GM19043 (cell line): ENCODE measurements at regions not wholly inside any gene's neighbourhood (a gene's known extent, or its start where the extent isn't known, plus 50 kb on each side); places are given as distances from the start of the nearest gene placed in this dataset.

Experiments
- ATAC-seq: cut with Tn5 transposase; IDR thresholded peaks from one replicate; pipeline ENCODE4 v1.9.1; 2021; ENCODE audit warnings: low read depth; ENCODE audit not compliant: unreplicated experiment

DNA sequence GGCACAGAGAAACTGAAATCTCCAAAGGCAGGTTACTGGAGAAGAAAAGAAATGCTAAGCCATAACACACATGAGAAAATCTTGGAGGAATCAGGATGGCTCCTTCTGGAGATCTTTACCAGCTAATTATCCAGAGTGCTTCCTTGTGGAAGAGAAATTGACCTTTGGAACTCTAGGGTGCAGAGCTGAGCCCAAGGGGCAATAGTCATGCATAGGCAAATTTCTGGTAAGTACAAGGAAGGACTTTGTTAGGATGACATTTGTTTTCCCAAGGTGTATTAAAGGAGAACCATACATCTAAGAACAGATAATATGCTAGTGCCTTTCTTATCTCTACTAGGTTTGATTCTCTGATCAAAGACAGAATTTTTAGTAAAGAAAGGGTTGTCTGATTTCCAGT, 670.6 kb downstream of the DHX35 start:
- ATAC-seq, result no peak

DNA sequence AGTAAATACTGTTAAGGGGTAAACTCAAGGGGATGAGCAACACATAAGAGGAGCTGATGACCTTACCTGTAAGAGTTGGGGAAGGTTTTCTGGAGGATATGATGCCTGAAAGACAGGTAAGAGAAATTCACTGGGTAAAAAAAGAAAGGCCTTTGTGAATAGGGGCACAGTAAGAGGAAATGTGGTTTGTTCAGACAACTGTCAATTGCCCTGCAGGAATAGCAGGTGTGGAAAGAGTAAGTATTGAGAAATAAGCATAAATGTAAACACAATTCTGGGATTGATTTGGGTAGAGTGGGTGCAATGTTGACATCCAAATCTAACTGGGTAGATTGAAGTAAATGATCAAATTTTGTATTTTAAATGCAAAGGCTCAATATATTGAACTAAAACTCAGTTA, 670.0 kb downstream of the DHX35 start:
- ATAC-seq, result no peak

DNA sequence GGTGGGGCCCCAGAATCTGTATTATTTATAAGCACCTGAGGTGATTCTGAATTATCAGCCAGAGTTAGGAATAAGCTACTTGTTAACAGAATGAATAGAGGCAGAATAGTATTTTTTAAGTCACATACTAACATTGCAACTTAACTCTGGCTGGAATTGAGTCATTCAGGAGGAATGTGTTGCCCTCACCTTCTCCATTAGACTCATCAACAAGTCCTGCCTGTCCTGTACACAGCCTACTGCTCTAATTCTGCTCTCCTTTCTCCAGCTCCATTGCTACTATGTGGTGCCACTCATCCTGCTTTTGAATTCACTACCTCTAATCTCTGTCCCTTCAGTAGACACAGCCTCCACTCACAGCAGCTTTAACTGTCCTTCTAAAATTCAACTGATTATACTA, 669.4 kb downstream of the DHX35 start:
- ATAC-seq, result no peak

DNA sequence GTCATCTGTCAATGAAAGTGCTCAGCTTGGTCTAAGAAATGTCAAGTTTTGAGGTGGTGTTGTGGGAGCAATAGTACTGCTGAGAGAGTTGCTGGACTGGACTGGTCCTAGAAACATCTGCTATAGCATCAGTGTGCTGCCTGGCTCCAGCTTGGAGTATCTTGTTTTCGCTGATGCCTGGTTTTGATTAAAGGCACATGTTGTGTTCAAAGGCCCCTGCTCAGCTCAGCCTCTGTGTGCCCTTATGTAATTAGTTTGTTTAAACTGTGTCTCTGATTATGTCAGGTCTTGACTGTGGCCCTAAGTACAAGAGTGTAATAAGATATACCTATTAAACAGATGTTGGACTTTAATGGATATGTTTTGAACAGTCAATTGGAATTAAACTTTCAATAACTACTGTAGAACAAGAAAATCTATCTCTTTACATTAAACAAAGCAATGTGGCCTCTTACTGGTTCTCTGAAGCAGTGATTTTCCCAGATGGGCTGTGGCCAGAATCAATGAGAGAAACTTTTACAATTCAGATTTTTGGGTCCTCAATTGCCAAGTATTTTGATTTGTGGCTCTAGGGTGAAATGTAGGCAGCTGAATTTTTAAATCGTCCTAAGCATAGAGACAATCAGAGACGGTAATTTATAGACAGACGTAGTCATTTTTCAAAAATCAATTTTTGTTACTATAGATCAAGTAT, 668.2 kb downstream of the DHX35 start:
- ATAC-seq, result no peak

DNA sequence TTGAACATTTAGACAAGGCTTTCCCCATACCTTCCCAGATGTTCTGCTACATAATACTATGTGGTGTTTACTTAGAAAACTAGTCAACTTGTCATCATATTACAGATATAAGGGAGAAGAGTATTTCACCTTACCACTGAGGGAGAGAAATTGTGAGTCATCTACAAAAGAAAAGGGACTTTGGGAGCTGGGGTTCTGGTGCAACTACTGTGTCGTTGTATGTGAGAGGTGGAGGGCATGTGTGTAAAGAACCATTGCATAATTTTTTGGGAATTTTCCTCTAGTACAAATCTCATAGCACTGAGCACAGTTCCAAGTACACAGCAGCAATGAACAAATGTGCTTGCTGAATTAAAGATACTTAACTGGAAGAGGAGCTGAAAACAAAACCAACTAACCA, 665.6 kb downstream of the DHX35 start:
- ATAC-seq, result no peak

DNA sequence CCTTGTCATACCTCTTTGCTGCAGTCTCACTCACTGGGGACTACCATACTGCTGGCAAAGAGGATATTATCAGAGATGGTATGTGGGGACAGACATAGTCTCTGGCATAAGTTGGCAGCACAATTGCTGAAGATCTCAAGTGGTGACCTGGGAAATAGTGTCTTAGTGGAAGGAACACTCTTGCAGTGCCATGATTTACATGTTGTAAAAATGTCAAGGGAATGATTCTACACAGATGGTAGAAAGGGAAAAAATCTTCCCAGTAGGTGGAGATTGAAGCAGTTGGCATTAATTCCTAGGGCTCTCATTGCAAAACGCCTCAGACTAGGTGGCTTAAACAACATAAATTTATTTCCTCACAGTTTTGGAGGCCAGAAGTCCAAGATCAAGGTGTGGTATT, 662.2 kb downstream of the DHX35 start:
- ATAC-seq, result no peak

DNA sequence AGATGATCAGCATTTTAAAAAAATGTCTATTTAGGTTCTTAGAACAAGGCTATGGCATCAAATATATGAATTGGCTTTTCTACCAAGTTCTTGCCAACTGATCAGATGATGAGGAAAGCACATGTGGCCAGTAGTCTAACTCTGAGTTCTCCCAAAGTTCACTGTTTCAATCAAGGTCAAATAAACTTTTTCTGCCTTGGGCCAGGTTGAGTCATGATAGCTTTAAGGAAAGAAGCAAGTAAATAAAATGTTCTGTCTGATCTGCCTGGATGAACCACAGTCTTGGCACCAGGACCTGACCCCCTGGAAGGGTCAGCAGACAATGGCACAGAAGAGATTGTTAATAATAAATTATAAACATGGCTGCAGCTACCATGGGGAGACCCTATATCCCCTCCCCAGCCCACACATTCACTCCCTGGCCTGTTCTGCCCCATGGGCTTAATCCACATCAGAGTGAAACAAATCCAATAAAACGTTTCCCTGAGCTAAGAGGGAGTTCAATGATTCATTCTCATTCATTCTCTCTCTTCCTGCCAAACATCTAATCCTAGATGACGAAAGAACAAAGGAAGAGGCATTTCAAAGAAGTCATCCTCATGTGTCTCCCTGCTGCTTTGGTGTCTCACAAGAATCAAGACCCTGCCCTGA, 661.6 kb downstream of the DHX35 start:
- ATAC-seq, result no peak

DNA sequence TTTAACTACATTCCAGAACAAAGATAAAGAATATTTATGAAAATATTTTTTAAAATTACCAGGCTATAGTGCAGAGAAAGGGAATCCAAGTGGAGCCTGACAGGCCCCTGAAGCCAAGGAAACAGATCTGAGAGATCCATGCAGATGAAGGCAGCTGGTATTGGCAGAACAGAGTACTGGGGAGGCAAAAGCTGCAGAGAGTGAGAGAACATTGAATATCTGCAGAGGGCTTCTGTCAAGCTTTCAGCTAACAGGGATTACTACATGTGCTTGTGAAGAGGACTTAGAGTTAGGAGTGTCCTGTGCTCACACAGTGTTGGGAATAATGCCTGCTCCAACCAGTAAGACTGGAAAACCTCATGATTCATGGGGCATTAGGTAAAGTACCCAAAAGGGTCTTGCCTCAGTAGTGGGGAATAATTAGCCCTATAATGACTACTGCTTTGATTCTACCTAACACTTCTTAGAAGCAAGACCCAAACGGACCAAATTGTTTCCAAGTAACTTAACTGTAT, 657.2 kb downstream of the DHX35 start:
- ATAC-seq, result no peak

DNA sequence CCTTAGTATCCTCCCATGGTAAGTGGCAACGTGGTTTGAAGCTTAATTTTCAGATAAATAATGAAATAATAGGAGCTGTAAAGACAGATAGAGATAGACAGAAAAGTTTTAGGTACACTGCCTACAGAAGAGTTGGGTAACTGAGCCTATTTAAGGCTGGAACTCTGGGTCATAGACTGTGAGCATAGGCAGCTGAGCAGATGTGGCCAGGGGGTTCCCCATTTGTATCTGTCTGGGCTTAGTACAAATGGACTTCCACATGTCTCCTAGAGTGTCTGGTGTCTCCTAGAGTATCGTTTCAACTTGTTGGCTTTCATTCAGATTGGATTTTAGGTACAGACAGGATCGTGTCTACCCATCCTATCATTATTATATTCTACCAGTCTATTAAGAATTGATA, 649.8 kb downstream of the DHX35 start:
- ATAC-seq, result no peak

DNA sequence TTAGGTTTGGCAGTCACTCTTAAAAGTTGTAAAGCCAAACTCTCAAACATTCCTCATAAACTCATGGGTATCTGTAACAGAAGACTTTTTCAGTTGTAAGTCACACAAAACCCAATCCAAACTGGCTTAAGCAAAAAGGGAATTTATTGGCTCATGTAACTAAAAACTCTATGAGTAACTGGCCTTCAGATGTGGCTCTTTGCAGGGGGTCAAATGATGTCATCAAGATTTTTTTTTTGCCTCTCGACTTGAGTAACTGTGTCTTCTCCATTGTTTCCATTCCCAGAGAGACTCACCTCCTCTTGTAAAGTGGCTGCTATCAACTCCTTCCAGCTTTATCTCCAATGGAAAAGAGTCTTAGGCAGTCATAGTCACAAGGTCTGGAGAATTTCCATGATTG, 645.0 kb downstream of the DHX35 start:
- ATAC-seq, result no peak

DNA sequence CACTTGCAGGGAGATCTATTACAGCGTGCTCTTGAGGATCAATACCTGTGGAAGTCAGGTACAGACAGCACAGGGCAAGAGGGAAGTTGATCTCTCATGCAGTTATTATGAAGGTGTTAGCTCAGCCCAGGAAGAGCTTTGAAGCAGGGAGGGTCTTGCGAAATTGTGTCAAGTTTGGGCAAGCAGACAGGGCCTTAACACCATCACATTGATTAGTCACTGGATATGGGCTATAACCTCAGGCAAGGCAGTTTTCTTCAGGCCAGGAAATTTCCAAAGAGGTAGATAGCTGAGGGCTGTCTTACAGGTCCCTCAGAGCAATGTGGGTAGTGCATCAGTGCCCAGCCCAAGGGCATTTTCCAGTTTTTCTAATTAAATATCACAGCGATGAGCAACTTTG, 643.8 kb downstream of the DHX35 start:
- no peak for ATAC-seq

DNA sequence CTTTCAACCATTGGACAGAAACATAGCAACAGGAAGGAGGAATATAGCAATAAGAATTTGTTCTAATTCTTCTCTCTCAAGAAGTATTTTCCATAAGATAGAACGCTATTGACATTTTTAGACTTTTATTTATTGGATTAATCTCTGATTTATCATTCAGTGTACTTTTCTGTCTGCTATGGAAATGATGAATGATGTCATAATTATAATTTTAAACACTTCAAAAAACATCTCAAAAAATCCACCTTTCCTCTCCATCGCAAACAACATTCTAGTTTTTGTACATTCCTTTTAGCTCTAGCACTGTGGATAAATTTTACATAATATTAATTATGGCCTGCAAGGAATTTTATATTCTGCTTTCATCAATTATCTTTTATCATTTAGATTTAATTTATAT, 643.2 kb downstream of the DHX35 start:
- no peak for ATAC-seq

DNA sequence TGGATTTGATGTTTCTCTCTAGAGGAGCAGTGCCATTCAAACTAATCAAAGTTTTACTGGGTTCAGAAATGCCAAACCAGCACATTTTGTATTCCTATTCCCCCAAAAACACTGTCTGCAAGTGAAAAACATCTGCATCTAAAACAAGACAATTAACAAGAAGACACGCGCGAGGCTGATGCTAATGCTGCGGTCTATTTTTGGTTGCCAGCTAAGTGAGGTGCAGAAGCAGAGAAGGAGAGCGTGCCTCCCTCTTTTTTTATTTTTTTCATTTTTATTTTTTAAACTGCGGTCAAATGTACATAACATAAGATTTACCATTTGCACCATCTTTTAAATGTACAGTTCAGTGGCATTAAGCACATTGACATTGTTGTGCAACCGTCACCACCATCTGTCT, 641.1 kb downstream of the DHX35 start:
- ATAC-seq, result no peak

DNA sequence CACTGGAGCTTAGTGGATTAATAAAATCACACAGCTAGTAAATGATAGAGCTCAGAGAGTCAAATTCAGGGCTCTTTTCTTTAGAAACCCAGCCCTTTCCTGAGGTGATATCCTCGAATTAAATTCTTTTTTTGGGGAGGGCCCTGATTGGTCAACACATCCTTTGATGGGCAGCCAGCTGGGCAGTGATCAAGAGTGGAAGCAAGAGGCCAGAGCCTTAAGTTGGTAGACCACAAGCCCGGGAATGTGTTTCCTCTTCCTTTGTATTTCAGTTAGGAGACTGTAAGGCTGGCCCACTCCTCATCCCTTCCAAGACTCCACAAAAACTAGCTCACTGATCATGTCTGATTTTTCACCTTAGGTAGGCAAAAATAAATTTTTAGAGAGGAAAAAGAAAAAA, 640.5 kb downstream of the DHX35 start:
- ATAC-seq, result no peak

DNA sequence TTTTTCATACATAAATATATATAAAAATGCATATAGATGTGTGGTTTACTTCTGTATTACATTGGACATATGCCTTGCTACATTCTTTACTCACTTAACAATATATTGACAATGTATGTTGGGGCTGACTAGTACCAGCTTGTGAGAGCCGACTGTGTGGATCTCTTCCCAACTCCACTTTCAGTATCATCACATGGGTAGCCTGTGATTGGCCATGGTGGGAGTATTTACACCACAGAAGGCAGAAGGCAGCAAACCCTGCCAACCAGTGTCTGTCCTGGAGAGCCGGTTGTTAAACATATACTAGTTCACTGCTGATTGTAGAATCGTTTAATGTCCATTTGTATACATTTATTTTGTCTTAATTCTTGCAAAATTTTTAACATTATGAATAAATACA, 638.7 kb downstream of the DHX35 start:
- no peak for ATAC-seq

DNA sequence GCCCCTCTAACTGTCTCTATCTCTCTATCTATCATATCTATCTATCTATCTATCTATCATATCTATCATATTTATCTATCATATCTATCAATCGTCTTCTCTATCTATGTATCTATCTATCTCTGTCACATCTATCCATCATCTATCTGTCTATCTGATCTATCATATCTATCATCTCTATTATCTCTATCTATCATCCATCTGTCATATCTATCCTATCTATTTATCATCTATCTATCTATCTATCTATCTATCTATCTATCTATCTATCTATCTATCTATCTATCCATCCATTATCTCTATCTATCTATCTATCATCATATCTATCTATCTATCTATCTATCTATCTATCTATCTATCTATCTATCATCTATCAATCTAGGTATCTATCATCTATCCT, 638.0 kb downstream of the DHX35 start:
- ATAC-seq, result no peak

DNA sequence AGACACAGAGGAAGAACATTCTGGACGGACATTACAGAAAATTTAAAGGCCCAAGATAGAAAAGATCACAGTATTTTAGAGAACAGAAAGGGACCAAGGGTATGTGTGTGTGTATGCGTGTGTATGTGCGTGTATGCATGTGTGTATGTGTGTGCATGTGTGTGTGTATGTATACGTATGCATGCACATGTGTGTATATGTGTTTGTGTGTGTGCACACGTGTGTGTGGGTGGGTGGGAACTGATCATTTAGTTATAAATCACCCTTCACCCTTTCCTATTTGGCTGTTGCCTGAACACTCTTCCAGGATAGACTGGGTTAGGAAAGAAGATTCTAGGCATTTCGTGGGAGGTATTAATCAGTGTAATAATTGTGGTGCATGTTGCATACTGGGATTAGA, 634.4 kb downstream of the DHX35 start:
- no peak for ATAC-seq

DNA sequence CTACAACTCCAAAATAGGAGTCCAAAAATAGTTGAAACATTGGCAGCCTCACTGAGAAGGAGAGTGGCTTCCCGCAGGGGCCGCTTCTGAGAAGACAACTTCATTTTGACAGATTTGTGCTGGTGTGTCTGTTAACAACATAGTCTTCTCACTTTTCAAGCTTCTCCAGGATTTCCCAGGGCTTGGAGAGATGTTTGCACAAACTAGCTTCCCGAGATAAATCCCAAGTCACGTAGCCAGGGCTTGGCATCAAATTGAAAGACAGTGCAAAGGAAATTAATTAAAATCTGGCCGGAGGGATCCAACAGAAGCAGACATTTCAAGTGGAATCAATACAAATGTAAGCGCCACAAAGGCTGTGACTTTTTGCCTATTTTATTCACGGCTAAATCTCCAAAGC, 630.2 kb downstream of the DHX35 start:
- ATAC-seq, result no peak

DNA sequence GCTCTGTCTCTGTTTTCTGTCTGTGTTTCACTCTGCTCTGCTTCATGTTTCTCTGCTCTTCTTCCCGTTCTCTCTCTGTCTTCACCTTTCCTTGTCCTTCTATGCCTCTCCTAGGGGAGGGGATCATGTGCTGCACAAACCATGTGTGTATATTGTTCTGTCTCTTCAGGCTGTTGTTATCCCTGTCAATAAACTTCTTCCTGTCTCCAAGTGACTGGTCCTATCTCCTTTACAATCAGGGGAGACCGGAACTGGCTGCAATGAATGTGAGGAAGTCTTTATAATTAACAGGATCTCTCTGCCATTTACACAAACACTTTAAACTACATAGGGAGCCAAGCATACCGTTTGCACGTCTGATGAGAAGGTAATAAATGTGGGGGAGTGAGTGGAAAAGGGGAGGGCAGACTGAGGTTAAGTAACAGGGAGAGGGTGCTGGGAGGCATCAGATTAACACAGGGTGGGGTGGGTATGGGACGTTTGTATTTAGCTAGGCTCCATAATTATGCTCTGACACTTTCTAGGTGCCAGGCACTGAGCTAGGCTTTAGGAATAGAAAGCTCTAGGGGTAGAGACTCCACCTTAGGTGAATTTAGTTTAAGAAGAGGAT, 626.1 kb downstream of the DHX35 start:
- no peak for ATAC-seq

DNA sequence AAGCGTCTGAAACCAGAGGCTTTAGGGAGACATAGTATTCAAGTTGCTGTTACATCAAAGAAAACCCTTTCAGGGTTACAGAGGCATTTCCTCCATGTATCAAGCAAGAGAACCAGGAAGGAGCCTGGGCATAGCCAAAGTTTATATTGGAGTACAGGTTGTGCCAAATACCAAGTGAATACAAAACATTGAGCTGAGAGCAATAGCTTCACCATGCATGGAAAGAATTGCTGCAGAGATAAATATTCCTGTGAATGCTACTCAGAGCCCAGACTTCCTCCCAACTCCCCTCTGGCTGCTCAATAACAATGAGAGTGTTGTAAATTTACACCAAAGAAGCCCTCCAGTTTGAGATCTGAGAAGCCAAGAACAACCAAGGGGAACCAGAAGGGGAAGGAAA, 618.9 kb downstream of the DHX35 start:
- no peak for ATAC-seq

DNA sequence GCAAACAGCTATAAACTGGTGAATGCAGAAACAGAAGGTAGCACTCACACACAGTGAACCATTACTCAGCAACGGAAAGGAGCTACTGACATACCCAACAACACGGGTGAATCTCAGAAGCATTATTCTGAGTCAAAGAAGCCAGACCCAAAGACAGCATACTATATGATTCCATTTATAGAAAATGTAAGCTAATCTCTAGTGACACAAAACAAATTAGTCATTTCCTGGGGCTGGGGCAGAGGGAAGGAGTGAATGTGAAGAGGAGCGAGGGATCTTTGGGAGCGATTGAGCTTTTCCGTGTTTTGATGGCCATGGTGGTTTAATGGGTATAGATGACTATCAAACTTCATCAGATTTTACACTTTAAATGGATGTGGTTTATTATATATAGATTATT, 614.6 kb downstream of the DHX35 start:
- ATAC-seq, result no peak

DNA sequence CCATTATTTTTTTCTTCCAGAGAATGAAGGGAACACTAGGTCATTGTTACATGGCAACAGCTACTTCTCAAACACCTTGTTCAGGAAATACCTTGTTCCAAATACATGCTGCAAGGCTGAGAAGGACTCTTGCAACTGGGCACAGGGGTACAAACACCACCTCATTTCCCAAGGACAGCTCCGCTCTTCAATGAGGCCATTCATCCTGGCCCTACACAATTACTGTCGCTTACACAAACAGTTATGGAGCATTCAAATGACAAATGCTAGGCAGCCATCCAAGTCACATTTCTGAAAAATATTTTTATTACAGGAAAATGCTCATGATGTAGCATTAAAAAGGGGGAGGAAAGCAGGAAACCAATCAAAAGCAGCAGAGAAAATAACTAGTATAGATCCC, 611.9 kb downstream of the DHX35 start:
- no peak for ATAC-seq
